Heart left ventricle (tissue), 16 donors: ENCODE measurements at regions not wholly inside any gene's neighbourhood (a gene's known extent, or its start where the extent isn't known, plus 50 kb on each side); places are given as distances from the start of the nearest gene placed in this dataset.

Source experiments
- ATAC-seq, 4 donors: fragments of 200-7000 bp; cut with Tn5 transposase; one replicate each; pipeline ENCODE4 v1.9.1; 2020 to 2022; ENCODE audit warnings: moderate library complexity in 4 of 4, mild to moderate bottlenecking in 3 of 4, moderate number of reproducible peaks in 1 of 4
- DNase-seq, 5 donors: peaks; one replicate each; pipeline ENCODE4 v3.0.0-alpha.2; 2020
- H3K27ac ChIP-seq, 12 donors: fragments of 200-600 bp; sonication (generic) in 4 of 12; one replicate each; pipeline versions ENCODE4 v1.5.0 to v1.8.0; 2016 to 2022; ENCODE audit warnings: mild to moderate bottlenecking in 2 of 12
- H3K27me3 ChIP-seq, 9 donors: fragments of 200-600 bp; sonication (generic) in 2 of 9; one replicate each; pipeline versions ENCODE4 v1.5.1 to v1.8.0; 2016 to 2022; ENCODE audit warnings: mild to moderate bottlenecking in 3 of 9
- H3K36me3 ChIP-seq, 9 donors: fragments of 200-600 bp; sonication (generic) in 2 of 9; one replicate each; pipeline versions ENCODE4 v1.5.0 to v1.8.0; 2018 to 2022; ENCODE audit warnings: mild to moderate bottlenecking in 2 of 9
- H3K4me1 ChIP-seq, 12 donors: fragments of 200-600 bp; sonication (generic) in 4 of 12; one replicate each; pipeline versions ENCODE4 v1.5.0 to v1.8.0; 2016 to 2022; ENCODE audit warnings: mild to moderate bottlenecking in 3 of 12
- H3K4me3 ChIP-seq, 12 donors: fragments of 200-600 bp; sonication (generic) in 4 of 12; one replicate each; pipeline versions ENCODE4 v1.5.0 to v1.8.0; 2017 to 2022; ENCODE audit warnings: mild to moderate bottlenecking in 9 of 12, moderate library complexity in 4 of 12
- H3K9me3 ChIP-seq, 12 donors: fragments of 200-600 bp; sonication (generic) in 4 of 12; one replicate each; pipeline versions ENCODE4 v1.5.0 to v1.8.0; 2016 to 2022; ENCODE audit warnings: mild to moderate bottlenecking in 1 of 12
- CTCF ChIP-seq, 12 donors: fragments of 200-600 bp; sonication (generic) in 4 of 12; IDR thresholded peaks; one replicate each; pipeline versions ENCODE4 v1.5.0 to v1.8.0; 2018 to 2022; ENCODE audit warnings: antibody characterized with exemption in 12 of 12, mild to moderate bottlenecking in 5 of 12
- POLR2A ChIP-seq, 2 donors: fragments of 450-650 bp; IDR thresholded peaks; one replicate each; pipeline ENCODE4 v1.6.1; 2017; ENCODE audit warnings: antibody characterized with exemption in 2 of 2, mild to moderate bottlenecking in 2 of 2, moderate library complexity in 2 of 2
- whole genome bisulfite sequencing, 4 donors: extraction: QIAGEN DNeasy Blood & Tissue Kit in 2 of 4; methylation state at CpG; one replicate each; pipeline versions ENCODE4 v1.1.5 to v1.1.7; 2013 to 2018; 5-methylcytosine and 5-hydroxymethylcytosine counted together
- intact Hi-C, 10 donors: fragments of 100-400 bp; cut with DNase I; formaldehyde crosslinking; loops; one replicate each; pipeline versions ENCODE4 v1.11.1 to v1.14.2; 2022
- donor health status: ischemic (EF 13 %, LVEDD 7.1; RV severe dilation, severe dysfunction).
- donor health status: healthy with polysubstance abuse.
- donor health status: DM: no; HTN: yes; CAD: no.
- donor health status: DM: no; HTN: no; CAD: no.
- donor health status: ischemic (EF 25% LVEDD 6.9; RV normal size, moderate dysfunction).
- donor health status: ischemic (EF 25% LVEDD 5.7; RV mildly dilated, moderate dysfunction).
- donor health status: healthy.
- donor health status: DM: yes; HTN: yes; CAD: no.
- donor health status: ischemic (EF 35%, LVEDD 5.7; RV mildly dilated, moderate dysfunction).
- donor health status: nonischemic (EF 11% LVEDD 7.7; RV severe dilation, severe dysfunction).
- donor health status: DM: yes; HTN: yes; CAD: no.
- donor health status: PGD.
- donor health status: ischemic (EF 29% LVEDD 5.4; RV normal size, mild dysfunction).
- donor health status: nonischemic (EF 23%, LVEDD 6.1; RV moderate dilation, normal function).

GRCh38 chr13:63567031-63567430, 2151.4 kb upstream of the PCDH20 start:
- ATAC-seq (no peak), DNase-seq (no peak)
- H3K4me1 ChIP-seq: no peaks in the 10 kb centered on the region
- 67 to 100% (median 87%) methylated on average over 1 of the region's 1 CpG for WGBS, 4 donors
- H3K9me3 ChIP-seq: peaks cover 0 to 5% (median 0%) of the 10 kb centered on the region in 12 donors
- H3K27ac ChIP-seq: no peak overlapping the region
- no peak overlapping the region for H3K4me3 ChIP-seq
- intact Hi-C loops: no loop called here
- no peaks in the 10 kb centered on the region for H3K36me3 ChIP-seq
- TF ChIP-seq CTCF (IDR thresholded peaks at IDR 0.05) (no peak), POLR2A (IDR thresholded peaks at IDR 0.05) (no peak)
- no peaks in the 10 kb centered on the region for H3K27me3 ChIP-seq

GRCh38 chr13:63554157-63554556, 2138.5 kb upstream of the PCDH20 start:
- ATAC-seq (no peak), DNase-seq (no peak)
- intact Hi-C loops: no loop called here
- no peak for TF ChIP-seq CTCF (IDR thresholded peaks at IDR 0.05)
- no peak for TF ChIP-seq POLR2A (IDR thresholded peaks at IDR 0.05)
- Histone ChIP-seq H3K4me3 (no peak overlapping the region), H3K27me3 (no peaks in the 10 kb centered on the region), H3K36me3 (no peaks in the 10 kb centered on the region), H3K4me1 (no peaks in the 10 kb centered on the region), H3K9me3 (peaks cover 0 to 2% (median 0%) of the 10 kb centered on the region in 12 donors), H3K27ac (no peak overlapping the region)
- 74 to 90% (median 78%) methylated on average over 1 of the region's 1 CpG for WGBS, 4 donors

GRCh38 chr13:63551731-63552130, 2136.1 kb upstream of the PCDH20 start:
- Histone ChIP-seq H3K9me3 (no peaks in the 10 kb centered on the region), H3K27me3 (no peaks in the 10 kb centered on the region), H3K27ac (no peak overlapping the region), H3K36me3 (no peaks in the 10 kb centered on the region), H3K4me1 (no peaks in the 10 kb centered on the region), H3K4me3 (no peak overlapping the region)
- DNase-seq (no peak), ATAC-seq (no peak)
- intact Hi-C loops: no loop called here
- no peak for TF ChIP-seq POLR2A (IDR thresholded peaks at IDR 0.05)
- no peak for TF ChIP-seq CTCF (IDR thresholded peaks at IDR 0.05)
- 77 to 93% (median 82%) methylated on average over 3 of the region's 3 CpGs for WGBS, 4 donors

GRCh38 chr13:63546524-63546923, 2130.9 kb upstream of the PCDH20 start:
- 66 to 67% (median 66%) methylated on average over 2 of the region's 2 CpGs for WGBS, 4 donors
- intact Hi-C loops: loop anchor here in 1 of 10 donors (10.0 kb wide), 1 partner anchor 1038 kb away; no protein-coding TSS in a partner anchor
- ATAC-seq (no peak), DNase-seq (no peak)
- Histone ChIP-seq H3K4me1 (no peaks in the 10 kb centered on the region), H3K27me3 (no peaks in the 10 kb centered on the region), H3K36me3 (no peaks in the 10 kb centered on the region), H3K27ac (no peak overlapping the region), H3K4me3 (no peak overlapping the region), H3K9me3 (peaks cover 0 to 5% (median 0%) of the 10 kb centered on the region in 12 donors)
- TF ChIP-seq CTCF (IDR thresholded peaks at IDR 0.05) (no peak), POLR2A (IDR thresholded peaks at IDR 0.05) (no peak)
